GM18909 (cell line): ENCODE measurements at regions not wholly inside any gene's neighbourhood (a gene's known extent, or its start where the extent isn't known, plus 50 kb on each side); places are given as distances from the start of the nearest gene placed in this dataset.

ENCODE experiments used
- ATAC-seq: cut with Tn5 transposase; IDR thresholded peaks from one replicate; pipeline ENCODE4 v1.9.1; 2021; ENCODE audit warnings: mild to moderate bottlenecking; ENCODE audit not compliant: unreplicated experiment, poor library complexity

DNA sequence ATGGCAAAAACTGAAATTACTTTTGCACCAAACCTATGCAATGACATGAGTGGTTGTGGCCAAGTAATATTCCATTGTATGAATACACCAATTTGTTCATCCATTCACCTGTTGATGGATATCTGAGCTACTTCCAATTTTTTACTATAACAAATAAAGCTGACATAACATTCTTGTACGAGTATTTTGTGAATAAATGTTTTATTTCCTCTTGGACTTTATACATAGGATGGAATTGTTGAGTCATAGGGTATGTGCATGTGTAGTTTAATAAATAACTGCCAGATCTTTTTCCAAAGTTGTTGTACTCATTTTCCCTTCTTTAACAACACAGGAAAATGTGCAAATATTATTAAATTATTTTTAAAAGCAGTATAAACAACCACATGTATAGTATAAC is 146.1 kb upstream of the ZNF462 start:
- no peak for ATAC-seq

DNA sequence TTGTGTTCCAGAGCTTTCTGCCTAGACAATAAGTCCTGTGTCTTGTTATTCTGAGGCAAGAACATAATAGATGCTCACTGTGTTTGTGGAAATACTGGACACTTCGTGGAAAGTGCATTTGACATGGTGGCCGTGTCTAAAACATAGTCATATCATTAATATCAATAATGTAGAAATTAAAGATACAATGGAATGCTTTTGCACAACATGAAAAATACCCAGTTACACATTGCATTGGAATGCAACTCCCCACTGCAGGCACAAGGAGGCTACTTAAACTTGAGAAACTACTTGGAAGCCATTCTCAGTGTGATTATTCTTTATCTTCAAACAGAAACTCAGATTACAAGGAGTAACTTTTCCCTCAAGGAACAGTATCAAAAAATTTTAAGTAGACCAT is 145.3 kb upstream of the ZNF462 start:
- ATAC-seq, result no peak

DNA sequence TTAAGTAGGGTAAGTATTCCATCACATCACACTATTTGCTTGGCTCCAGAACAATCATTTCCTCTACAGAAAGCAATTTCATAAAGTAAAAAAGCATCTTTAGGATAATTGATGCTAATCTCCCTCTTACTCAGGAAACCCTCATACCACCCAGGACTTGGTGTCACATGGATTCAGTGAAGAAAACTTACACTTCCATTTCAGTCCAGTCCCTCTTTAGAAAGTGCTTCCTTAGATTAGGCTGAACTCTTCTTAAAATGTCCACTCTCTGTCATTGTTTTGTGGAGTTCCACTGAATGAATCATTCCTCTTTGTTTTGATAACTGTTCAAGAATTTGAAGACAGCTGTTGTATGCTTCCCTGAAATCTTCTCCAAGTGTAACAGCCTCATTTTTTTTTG is 144.0 kb upstream of the ZNF462 start:
- ATAC-seq, result no peak

DNA sequence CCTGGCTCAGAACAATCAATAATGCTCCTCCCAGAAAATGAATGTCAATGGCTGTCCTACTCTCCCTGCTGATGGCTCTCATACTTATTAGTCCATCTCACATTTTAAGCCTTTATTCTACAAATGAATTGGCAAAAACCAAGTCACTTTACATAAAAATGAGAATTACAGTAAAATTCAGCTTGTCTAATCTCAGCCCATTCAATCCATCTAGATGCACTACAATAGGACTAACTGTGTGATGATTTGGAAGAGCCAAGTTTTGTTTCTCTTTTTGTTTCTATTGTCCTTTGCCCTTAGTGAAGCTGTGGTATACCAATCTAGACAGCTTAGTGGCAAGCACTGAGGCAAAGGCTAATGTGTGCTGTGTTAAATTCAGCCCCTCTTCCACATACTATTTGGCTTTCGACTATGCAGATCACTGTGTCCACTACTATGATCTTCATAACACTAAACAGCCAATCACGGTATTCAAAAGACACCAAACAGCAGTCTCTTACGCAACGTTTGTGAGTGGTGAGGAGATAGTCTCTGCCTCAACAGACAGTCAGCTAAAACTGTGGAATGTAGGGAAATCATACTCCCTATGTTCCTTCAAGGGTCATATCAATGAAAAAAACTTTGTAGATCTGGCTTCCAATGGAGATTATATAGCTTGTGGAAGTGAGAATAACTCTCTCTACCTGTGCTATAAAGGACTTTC is 140.8 kb upstream of the ZNF462 start:
- no peak for ATAC-seq

DNA sequence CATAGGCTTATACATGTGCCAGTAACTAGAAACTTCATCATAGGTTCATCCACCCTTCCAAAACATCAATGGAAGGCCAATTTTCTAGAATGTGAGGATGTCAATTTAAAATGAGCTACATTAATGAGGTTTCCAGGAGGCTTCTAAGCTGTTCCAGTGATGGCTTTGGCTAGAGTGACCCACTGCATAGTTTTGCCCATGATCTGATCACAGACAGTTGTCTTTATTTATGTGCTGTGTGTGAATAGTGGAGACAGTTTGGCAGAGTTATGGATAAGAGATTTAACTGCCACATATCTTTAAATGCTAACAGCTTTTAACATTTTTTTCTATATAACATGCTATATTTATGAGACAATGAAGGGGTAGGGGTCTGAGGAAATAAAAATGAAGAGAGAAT is 139.0 kb upstream of the ZNF462 start:
- no peak for ATAC-seq

DNA sequence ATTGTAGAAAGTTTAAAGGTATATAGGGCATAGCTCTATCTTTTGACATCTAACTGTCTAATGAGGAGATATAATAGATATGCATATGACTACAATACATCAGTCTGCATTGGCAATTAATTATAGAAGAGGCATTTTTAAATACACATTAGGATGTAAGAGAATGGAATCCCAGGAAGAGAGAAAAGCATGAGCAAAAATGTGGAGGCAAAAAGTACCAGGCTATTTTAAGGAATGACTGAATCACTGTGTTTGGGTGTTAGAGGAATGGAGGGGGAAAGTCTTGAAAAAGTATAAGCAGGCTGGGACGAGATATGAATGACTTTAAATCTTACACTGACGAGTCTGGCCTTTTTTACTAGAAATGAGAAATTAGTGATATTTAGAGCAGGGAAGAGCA is 138.4 kb upstream of the ZNF462 start:
- ATAC-seq, result no peak

DNA sequence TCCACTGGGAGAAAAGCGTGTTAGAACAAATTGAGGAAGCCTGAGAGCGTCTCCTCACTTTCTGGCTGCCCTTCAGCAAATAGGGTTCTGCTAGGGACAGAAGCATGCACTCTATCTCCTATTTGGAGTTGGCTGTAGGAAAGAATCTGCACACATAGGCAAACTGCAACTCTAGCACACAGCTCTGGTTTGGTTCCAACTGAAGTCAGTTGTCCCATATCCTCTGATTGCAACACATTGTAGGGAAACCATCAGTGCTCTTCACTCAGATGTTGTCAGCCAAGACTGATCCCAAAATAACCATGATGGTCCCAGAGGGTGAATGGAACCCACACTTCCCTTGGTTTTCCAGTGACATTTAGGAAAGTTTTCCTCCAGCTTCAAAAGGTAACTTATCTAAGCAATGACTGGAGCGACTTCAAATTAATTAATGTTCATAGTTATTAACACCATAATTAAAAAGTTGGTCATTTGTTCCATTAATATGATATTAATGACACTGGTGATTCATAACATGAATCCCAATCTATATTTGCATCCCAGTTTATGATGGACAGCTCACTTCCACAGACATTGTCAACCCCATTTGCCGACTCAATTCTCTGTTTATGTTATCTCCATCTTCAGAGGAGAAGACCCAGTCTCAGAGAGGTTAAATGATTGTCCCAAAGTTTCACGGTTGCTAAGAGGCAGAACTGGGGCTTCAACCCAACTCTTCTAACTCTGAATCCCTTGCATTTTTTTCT is 136.7 kb upstream of the ZNF462 start:
- no peak for ATAC-seq

DNA sequence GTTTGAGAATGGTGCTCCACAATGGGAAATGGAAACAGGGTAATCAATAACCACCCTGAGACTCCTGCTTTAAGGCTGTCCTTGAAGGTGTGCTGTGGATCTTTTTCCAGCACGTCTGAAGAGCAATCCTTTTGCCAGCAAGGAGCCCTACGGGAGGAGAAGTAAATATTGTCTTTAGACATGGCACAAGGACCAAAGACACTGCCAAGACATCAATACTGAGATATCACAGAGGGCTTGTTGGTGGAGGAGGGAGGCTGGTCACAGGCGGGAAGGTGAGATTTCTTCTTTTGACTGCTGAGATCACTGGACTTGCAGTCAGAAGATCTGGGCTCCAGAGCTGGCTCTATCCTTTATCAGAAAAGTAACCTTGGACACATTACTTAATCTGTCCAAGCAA is 135.0 kb upstream of the ZNF462 start:
- no peak for ATAC-seq

DNA sequence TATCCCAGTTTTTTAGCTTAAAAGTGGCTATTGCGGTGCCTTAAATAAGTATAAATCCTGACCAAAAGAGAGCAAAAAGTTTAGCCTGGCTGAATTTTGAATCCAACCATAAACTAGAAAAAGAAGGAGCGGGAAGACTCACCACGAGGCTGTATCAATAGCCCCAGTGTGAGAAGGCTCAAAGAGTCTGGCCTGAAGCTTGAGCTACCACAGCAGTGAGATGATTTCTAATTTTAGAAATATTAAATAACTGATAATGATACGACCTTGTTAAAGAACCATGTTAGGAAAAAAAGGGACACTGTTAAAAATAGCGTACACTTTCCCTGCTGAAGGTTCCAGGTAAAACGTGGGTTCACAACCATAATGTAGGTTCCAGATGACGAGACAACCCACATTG is 134.1 kb upstream of the ZNF462 start:
- no peak for ATAC-seq

DNA sequence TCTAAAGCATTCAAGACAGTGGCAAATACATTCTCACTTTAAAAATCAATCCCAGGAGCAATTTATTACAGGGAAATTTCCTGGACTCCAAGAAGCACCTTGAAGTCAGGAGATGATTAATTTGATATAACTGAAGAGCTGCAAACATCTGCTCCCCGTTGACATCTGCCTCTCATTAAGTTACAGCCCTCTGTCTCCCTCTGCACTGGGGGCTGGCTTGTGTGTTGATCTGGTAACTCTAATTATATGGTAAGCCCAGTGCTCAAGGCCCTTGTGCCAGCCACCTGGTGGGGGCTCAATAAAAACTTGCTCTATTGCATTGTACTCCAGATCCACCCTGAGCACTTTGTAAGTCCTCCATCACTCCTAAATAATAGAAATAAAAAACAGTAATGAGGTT is 131.1 kb upstream of the ZNF462 start:
- ATAC-seq, result no peak

DNA sequence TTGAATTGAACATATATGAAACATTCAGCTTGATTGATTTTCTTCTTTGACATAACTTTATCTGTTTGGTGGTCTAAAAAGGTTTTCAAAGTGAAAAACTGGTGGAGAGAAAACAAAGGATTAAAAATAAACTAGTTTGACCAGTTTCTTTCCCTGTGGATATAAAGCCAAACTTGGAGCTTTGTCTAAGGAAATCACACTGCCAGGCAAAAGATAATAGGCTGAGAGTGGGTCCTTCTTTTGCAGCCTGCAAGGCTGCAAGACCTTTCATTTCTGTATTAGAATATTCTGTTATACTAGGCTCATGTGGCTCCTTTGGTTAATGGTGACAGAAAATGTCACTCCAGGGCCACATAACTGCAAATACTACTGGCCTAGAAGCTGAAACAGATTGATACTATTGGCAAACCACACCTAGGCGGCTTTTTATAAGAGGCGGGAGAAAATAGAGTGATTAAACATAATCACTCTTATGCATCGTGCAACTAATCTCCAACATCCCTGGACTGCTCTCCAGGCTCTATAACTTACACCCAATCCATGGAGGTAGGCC is 129.1 kb upstream of the ZNF462 start:
- no peak for ATAC-seq

DNA sequence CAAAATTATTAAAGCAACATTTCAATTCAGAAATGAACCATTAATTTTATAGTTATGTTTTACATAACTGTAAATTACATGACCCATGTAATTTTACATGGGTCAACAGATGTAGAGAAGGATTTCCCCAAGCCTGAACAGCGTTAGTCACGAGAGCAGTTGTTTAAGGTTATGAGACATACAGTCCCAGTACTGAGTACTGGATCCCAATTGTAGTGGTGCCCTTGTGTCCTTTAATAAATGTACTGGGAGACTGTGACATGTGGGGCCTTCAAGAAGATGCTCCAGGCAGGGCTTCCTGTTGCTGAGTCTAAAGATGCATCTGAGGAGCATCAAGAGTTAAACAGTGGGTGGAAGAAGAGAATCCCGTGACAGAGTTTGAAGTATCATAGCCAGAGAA is 125.5 kb upstream of the ZNF462 start:
- no peak for ATAC-seq

DNA sequence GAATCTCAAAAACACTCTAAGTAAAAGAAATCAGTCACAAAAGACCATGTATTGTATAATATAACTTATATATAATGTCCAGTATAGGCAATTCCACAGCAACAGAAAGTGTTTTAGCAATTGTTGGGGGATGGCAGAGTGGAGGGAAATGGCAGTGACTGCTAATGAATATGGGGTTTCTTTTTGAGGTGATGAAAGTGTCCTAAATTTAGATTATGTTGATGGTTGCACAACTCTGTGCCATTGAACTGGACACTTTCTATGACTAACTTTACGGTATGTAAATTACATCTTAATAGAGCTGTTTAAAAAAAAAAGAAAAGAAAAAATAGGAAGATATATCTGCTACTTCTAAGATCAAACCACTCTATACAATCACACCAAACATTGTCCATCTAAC is 124.9 kb upstream of the ZNF462 start:
- ATAC-seq, result no peak

DNA sequence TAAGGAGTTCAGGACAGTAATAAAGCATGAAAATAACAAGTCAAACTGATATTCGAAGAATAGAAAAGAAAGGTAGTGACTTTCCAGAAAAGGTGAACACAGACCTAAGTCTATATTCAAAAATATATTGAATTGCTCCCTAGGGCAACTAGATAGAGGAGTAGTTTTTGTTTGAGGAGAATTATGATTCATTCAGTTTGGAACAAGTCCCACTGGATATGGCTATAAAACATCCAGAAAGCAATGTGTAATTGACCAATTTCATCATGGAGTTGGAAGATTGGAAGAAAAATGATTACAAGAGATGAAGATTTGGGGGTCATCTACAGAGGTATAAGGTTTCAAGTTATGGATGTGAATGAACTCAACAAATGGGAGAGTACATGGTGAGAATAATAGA is 117.5 kb upstream of the ZNF462 start:
- no peak for ATAC-seq

DNA sequence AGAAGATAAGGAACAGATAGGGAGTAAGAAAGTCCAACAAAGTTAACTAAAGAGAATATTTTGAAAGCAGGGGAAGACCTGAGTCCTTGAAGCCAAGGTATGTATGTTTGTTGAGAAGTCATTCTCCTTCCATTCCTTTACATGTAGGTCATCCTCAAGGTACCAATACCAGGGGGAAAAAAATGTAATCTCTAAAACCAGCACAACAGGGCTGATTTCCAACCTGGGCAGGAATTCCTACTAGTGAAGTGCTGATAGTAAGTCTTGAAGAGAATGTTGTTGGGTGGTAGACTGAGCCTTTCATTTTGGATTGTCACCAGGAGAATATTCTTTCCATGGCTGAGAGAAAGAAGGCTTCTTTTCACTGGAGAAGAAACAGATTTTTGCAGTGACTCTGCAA is 117.1 kb upstream of the ZNF462 start:
- ATAC-seq, result no peak

DNA sequence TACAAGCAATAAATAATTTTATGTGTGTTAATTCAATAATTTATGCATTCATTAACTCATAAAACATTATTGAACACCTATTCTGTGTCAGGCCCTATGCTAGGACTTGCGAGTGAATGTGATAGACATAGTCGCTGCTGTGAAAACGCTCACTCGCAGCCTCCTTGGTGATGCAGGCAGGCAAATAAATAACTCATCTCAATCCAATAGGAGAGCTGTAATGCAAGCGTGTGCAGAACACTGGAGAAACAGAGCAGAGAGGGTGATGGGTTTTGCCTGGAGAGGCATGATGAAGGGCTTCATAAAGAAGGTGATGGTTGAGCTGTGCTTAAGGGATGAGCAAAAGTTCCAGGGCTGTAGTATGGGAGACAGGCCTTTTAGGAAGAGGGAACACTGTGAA is 111.3 kb upstream of the ZNF462 start:
- ATAC-seq, result no peak

DNA sequence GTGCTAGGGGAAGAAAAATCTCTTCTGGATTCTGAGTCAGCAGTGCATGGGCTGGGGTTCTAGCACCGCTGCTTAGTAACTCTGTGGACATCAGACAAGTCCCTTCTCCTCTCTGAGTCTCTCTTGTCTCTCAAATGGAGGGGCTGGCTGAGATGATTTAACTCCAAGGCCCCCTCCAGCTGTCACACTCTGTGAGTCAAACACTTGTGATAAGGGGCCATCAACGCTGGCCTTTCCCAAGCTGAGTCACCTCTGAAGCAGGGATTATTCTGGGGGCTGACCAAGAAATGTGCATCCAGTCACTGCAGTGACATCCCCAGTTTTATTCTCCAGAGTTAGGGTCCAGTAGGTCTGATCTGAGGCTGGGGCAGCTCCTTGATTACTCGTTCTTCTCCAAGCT is 110.4 kb upstream of the ZNF462 start:
- no peak for ATAC-seq

DNA sequence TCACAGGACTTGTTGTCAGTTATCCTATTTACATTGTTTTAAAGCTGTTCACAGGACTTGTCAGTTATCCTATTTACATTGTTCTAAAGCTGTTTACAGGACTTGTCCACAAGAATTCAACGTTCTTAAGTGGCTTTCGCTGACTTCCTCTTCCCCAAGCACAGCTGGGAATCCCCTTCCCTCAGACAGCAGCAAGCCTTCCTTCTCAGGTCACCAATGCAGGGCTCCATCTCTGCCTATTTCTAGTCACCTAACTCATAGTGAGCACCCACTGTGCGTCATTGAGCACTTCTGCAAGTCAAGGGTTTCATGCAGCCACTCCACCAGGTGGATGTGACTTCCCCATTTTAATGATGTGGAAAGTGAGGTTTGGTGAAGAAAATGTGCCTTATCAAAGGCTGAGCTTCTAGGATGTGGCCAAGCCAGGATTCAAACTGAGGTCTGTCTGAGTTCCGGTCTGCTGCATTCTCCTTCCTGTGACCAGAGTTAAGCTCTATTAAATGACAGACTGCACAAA is 109.8 kb upstream of the ZNF462 start:
- ATAC-seq, result peak; percentile 90

DNA sequence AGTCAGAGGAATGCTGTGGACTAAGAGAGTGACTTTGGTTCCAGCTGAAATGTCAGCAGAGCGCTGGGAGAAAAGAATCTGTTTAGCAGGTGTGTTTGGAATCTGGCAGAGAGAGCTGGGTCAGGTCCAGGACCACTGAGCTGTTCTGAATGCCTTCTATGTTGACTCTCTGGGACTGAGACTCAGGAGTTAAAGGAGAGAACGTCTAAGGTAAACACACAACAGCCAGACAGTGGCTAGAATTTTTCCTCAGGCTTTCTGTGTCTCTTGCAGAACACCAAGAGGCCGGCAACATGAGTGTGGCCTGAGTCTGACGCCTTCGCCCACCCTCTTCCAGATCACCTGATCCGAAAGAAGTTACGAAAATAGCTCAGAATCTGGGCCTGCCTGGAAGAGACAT is 107.2 kb upstream of the ZNF462 start:
- ATAC-seq, result no peak

DNA sequence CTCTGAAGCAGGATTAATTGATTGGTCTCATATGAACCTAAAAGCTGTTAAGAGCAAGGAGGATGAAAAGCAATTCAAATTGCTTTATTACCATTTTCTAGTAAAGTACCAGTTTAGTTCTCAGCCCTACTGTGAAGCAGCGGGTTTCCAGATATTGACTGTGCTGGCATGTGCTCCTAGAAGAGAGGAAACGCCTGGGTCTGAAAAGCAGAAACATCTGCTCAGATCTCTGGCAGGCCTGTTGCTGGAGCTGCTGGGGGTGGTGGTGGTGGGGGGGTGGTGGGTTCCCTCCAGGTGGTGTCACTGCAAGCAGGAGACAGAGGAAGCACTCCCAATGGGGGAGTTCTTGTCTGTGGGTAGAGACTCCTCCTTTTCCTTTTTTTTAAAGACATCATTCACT is 105.5 kb upstream of the ZNF462 start:
- no peak for ATAC-seq

DNA sequence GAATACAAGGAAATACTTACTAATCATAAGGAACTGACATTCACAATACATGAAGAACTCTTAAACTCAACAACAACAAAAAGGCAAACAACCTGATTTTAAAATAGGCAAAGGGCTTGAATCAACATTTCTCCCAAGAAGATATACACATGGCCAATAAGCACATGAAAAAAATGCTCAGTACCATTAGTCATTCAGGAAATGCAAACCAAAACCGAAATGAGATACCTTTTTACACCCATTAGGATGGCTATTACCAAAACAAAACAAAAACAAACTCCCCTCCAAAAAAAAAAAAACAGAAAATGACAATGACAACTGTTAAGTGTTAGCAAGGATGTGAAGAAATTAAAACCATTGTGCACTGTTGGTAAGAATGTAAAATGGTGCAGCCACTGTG is 104.1 kb upstream of the ZNF462 start:
- peak; percentile 88 for ATAC-seq

DNA sequence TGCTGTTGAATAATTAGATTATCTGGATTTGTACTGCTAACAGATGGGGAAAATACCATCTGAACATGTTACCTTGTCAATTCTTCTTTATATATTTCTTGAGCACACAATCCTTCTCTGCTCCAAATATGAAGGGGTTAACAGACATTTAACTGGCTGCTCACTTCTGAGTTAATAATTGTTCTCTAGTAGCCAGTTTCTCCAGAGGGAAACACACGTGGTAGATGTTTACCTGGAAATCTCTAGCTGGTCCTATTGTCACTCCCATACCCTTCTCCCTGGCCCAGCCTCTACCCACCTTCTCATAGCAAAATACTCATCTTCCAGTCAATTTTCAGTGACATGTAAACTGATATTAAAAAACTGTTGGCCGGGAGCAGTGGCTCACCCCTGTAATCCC is 101.5 kb upstream of the ZNF462 start:
- no peak for ATAC-seq
